GM06990 (cell line): ENCODE measurements at regions not wholly inside any gene's neighbourhood (a gene's known extent, or its start where the extent isn't known, plus 50 kb on each side); places are given as distances from the start of the nearest gene placed in this dataset.

Experiments used
- DNase-seq: peaks from one replicate; pipeline ENCODE4 v3.0.0-alpha.2; 2011; ENCODE audit not compliant: insufficient read length; ENCODE audit errors: extremely low read depth
- H3K27me3 ChIP-seq: replicated peaks from 2 replicates; pipeline ENCODE4 v1.6.0; 2011; ENCODE audit warnings: low read length; ENCODE audit not compliant: control insufficient read depth, insufficient read depth
- H3K36me3 ChIP-seq: 2 replicates; pipeline ENCODE4 v1.5.1; 2011; ENCODE audit warnings: low read length; ENCODE audit not compliant: control insufficient read depth, insufficient read depth
- H3K4me3 ChIP-seq: replicated peaks from 2 replicates; pipeline ENCODE4 v1.5.1; 2011; ENCODE audit warnings: low read depth, mild to moderate bottlenecking, control low read depth, low read length
- CTCF ChIP-seq: IDR thresholded peaks from 2 replicates; pipeline ENCODE4 v1.5.1; 2011; ENCODE audit warnings: low read length, control low read depth, mild to moderate bottlenecking, inconsistent platforms; ENCODE audit not compliant: insufficient read depth, poor library complexity, severe bottlenecking

DNA sequence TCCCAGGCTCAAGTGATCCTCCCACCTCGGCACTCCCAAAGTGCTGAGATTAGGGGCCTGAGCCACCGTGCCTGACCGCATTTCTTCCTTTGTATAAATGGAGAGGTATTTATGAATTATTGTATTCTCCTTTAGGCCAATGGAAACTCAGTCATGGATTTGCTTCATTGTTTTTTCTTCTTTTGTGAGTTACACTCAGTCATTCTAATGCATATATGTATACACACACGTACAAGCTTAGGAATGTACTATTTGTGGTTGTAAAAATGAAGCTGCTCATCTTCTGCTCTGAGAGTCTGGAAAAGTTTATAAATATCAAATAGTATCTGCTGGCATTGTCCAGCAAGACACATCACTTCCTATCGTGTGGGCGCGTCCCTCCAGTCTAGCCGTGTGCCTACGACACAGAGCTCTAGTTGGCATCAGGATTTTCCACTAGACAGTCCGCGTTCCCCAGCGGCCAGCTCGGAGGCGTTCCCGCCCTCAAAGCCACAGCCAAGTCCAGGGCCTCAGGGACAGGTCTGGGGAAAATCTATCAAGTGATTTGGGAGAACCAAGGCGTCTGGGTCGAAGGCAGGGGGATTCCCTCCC lies 215.2 kb downstream of the NFATC2 start:
- Histone ChIP-seq H3K27me3 (no peaks in the 10 kb centered on the region; the same call in 1 of the 2 replicates), H3K4me3 (no peak overlapping the region), H3K36me3 (no peaks in the 10 kb centered on the region)
- TF ChIP-seq CTCF, result no peak
- no peak for DNase-seq

DNA sequence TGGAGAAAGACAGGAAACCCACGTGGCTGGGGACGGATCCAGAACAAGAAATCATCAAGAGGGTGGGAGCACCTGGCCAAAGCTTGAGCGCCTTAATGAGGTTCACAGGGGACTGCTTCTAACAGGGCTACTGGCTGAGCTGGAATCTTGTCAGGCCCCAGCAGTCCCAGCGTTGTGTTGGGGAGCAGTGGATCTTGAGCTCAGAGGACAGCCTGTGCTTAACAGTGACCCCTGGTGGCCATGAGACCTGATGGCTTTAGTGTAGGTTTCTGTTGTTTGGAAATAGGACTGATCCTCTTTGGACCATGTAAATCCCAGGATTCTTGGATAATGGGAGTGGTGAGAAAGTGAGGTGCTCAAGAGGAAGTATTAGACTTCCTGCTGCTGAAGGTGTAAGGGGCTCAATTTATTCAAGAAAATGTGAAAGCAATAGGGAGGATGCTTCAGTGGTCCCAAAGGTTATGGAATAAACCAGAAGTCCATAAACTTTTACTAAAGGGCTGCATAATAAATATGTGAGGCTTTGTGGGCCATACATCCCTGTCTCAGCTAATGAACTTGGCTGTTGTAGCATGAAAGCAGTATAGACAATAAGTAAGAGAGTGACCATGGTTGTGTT lies 216.2 kb downstream of the NFATC2 start:
- H3K4me3 ChIP-seq, result no peak overlapping the region
- DNase-seq, result no peak
- peak; percentile 48 for TF ChIP-seq CTCF
- no peaks in the 10 kb centered on the region; the same call in 1 of the 2 replicates for H3K27me3 ChIP-seq
- H3K36me3 ChIP-seq, result no peaks in the 10 kb centered on the region

DNA sequence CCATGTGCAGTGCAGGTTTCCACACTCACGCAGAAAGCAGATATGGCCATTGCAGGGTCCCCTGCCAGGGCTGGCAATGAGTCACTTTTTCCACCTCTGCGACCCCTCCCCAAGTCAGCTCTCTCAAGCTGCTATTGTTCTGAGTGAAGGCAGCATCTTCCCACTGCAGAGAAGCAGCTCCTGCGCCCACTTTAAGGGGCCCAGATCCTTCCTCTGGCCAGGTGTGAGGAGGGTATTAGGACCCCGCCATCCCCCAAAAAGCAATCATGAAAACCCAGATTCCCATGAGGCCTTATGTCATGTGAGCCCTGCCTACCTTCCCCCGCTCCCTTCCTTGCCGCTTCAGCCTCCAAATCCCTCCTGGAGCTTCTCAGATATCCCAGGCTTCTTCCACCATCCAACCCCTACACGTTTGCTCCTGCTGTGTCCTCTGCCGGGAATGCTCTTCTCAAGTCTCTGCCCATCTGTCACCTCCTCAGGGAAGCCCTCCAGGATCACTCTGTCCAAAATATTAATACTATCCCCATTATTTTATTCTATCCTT lies 220.3 kb downstream of the NFATC2 start:
- no peak for DNase-seq
- Histone ChIP-seq H3K27me3 (no peaks in the 10 kb centered on the region; the same call in 1 of the 2 replicates), H3K36me3 (no peaks in the 10 kb centered on the region), H3K4me3 (no peak overlapping the region)
- no peak for TF ChIP-seq CTCF

DNA sequence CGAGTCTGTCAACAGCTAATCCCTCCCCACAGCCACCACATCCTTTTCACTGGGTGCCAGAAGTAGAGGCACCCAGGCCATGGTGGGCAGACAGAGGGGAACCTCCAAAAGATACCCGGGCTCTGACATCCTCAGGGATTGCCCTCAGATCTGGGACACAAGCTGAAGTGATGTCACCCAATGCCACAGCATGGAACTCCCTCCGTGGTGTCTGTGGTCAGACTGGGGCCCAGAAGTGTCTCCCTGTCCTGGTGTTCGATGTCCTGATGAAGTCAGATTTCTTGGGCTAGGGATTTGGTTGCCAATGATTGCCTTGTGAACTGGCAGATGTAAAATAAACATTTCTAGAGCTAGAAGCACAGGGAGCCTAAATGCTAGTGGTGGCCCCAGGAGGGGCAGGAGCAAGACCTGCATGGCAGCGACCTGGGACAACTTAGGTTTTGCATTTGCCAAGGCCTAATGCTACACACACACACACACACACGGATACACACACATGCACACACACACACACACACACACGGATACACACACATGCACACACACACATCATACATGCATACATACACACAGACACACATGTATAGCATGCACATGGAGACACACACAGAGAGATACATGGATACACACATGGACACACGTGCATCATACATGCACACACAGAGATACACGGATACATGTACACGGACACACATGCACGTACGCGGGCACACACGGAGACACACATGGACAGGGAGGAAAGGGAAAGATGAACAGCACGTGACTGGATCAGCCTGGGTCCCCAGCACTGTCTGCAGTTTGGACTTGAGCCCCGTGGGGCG lies 221.0 kb downstream of the NFATC2 start:
- Histone ChIP-seq H3K36me3 (no peaks in the 10 kb centered on the region), H3K4me3 (no peak overlapping the region), H3K27me3 (no peaks in the 10 kb centered on the region; the same call in 1 of the 2 replicates)
- no peak for TF ChIP-seq CTCF
- DNase-seq, result no peak

DNA sequence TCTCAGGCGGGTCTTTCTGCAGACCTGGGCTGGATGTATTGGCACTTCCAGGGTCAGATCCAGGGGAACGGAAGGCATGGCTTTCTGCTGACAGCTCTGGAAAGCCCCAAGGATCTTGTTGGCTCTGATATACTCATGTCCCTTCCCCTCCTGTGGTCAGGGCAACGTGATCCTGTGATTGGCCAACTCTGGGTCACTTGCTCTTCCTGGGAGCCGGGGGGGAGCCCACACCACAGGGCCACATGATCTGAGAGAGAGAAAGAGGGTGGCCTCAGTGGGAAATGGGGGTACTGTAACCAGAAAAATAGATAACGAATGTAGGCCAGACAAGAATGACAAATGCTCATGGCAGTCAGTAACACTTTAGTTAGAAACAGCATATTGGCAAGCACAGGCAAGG lies 223.0 kb downstream of the NFATC2 start:
- Histone ChIP-seq H3K27me3 (no peaks in the 10 kb centered on the region; the same call in 1 of the 2 replicates), H3K4me3 (no peak overlapping the region), H3K36me3 (no peaks in the 10 kb centered on the region)
- no peak for TF ChIP-seq CTCF
- no peak for DNase-seq
